NCI-H1694 (cell line): ENCODE measurements at regions not wholly inside any gene's neighbourhood (a gene's known extent, or its start where the extent isn't known, plus 50 kb on each side); places are given as distances from the start of the nearest gene placed in this dataset.

Experiments used
- DNase-seq: peaks from one replicate; lab custom pipeline; 2025; lab: John Stamatoyannopoulos, UW

- no peak for DNase-seq
Measured at GRCh38 chr7:110027385-110027784, 1063.5 kb upstream of the LRRN3 start.

- no peak for DNase-seq
Measured at GRCh38 chr7:110043519-110043918, 1047.4 kb upstream of the LRRN3 start.

GRCh38 chr7:110050785-110051184, 1040.1 kb upstream of the LRRN3 start:
- DNase-seq, result no peak

GRCh38 chr7:110051372-110051771, 1039.6 kb upstream of the LRRN3 start:
- no peak for DNase-seq

GRCh38 chr7:110056331-110056730, 1034.6 kb upstream of the LRRN3 start:
- no peak for DNase-seq

GRCh38 chr7:110058401-110058800, 1032.5 kb upstream of the LRRN3 start:
- DNase-seq, result no peak

GRCh38 chr7:110061387-110061786, 1029.5 kb upstream of the LRRN3 start:
- no peak for DNase-seq

- DNase-seq, result peak; percentile 8
Measured at GRCh38 chr7:110065121-110065520, 1025.8 kb upstream of the LRRN3 start.

- no peak for DNase-seq
Measured at GRCh38 chr7:110066843-110067242, 1024.1 kb upstream of the LRRN3 start.

- DNase-seq, result no peak
Measured at GRCh38 chr7:110071192-110071591, 1019.7 kb upstream of the LRRN3 start.

GRCh38 chr7:110075450-110075849, 1015.5 kb upstream of the LRRN3 start:
- DNase-seq, result no peak

GRCh38 chr7:110076194-110076593, 1014.7 kb upstream of the LRRN3 start:
- no peak for DNase-seq

- DNase-seq, result peak; percentile 75
Measured at GRCh38 chr7:110084181-110084807, 1006.6 kb upstream of the LRRN3 start.

- no peak for DNase-seq
Measured at GRCh38 chr7:110090110-110090820, 1000.7 kb upstream of the LRRN3 start.

- DNase-seq, result no peak
Measured at GRCh38 chr7:110095372-110096052, 995.4 kb upstream of the LRRN3 start.

GRCh38 chr7:110104243-110104642, 986.7 kb upstream of the LRRN3 start:
- no peak for DNase-seq

GRCh38 chr7:110105307-110105706, 985.6 kb upstream of the LRRN3 start:
- no peak for DNase-seq

- no peak for DNase-seq
Measured at GRCh38 chr7:110105840-110106239, 985.1 kb upstream of the LRRN3 start.

GRCh38 chr7:110119883-110120581, 970.9 kb upstream of the LRRN3 start:
- DNase-seq, result no peak

GRCh38 chr7:110129159-110129558, 961.8 kb upstream of the LRRN3 start:
- no peak for DNase-seq

- DNase-seq, result peak; percentile 19
Measured at GRCh38 chr7:110130669-110131068, 960.3 kb upstream of the LRRN3 start.

GRCh38 chr7:110131344-110131743, 959.6 kb upstream of the LRRN3 start:
- no peak for DNase-seq

GRCh38 chr7:110139056-110139455, 951.9 kb upstream of the LRRN3 start:
- no peak for DNase-seq
